Mesenteric fat pad (tissue), 1 donor: ENCODE measurements at regions not wholly inside any gene's neighbourhood (a gene's known extent, or its start where the extent isn't known, plus 50 kb on each side); places are given as distances from the start of the nearest gene placed in this dataset.

Experiments
- DNase-seq: peaks from one replicate; pipeline ENCODE4 v3.0.0-alpha.2; 2020; ENCODE audit warnings: low spot score
- donor health status: DM: yes; HTN: yes; CAD: no.

- DNase-seq = no peak
Measured at GRCh38 chr9:87276327-87276841, 221.3 kb upstream of the DAPK1 start.

- DNase-seq = no peak
Measured at GRCh38 chr9:87276851-87277261, 220.8 kb upstream of the DAPK1 start.

GRCh38 chr9:87277346-87277745 lies 220.3 kb upstream of the DAPK1 start:
- DNase-seq = no peak

GRCh38 chr9:87278971-87279733 lies 218.5 kb upstream of the DAPK1 start:
- DNase-seq = no peak

GRCh38 chr9:87280421-87280820 lies 217.2 kb upstream of the DAPK1 start:
- DNase-seq = no peak

GRCh38 chr9:87282538-87282937 lies 215.1 kb upstream of the DAPK1 start:
- no peak for DNase-seq

- DNase-seq = no peak
Measured at GRCh38 chr9:87283585-87283984, 214.1 kb upstream of the DAPK1 start.

GRCh38 chr9:87285183-87285850 lies 212.3 kb upstream of the DAPK1 start:
- no peak for DNase-seq

GRCh38 chr9:87286506-87286905 lies 211.2 kb upstream of the DAPK1 start:
- DNase-seq = no peak

- no peak for DNase-seq
Measured at GRCh38 chr9:87290241-87291052, 207.2 kb upstream of the DAPK1 start.

- no peak for DNase-seq
Measured at GRCh38 chr9:87292449-87293191, 205.0 kb upstream of the DAPK1 start.

GRCh38 chr9:87294126-87294525 lies 203.5 kb upstream of the DAPK1 start:
- no peak for DNase-seq

- no peak for DNase-seq
Measured at GRCh38 chr9:87300915-87301314, 196.8 kb upstream of the DAPK1 start.

- no peak for DNase-seq
Measured at GRCh38 chr9:87301371-87301770, 196.3 kb upstream of the DAPK1 start.

- no peak for DNase-seq
Measured at GRCh38 chr9:87305151-87305550, 192.5 kb upstream of the DAPK1 start.

GRCh38 chr9:87306006-87306405 lies 191.7 kb upstream of the DAPK1 start:
- DNase-seq = no peak

- DNase-seq = no peak
Measured at GRCh38 chr9:87307848-87308247, 189.8 kb upstream of the DAPK1 start.

- DNase-seq = no peak
Measured at GRCh38 chr9:87309236-87309635, 188.4 kb upstream of the DAPK1 start.

GRCh38 chr9:87310827-87311523 lies 186.7 kb upstream of the DAPK1 start:
- DNase-seq = no peak

GRCh38 chr9:87319656-87320055 lies 178.0 kb upstream of the DAPK1 start:
- no peak for DNase-seq
